ENCODE measurements at regions not wholly inside any gene's neighbourhood (a gene's known extent, or its start where the extent isn't known, plus 50 kb on each side); places are given as distances from the start of the nearest gene placed in this dataset.

DNA sequence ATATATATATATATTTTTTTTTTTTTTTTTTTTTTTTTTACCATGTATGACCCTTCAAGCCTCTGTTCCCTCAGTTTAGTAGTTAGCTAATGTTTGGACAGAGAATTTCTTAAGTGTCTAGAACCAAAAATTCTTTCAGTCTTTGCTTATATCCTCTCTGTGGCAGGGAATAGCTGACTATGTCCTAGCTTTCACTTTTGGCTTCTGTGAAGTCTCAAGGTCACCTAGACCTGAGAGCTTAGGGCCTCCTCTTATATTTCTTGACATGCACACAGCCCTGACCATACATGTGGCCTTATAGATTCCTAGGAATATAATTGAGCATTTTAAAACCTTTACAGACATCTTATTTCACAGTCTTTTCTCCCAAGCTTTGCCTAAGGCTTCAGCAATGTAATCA is 930.8 kb upstream of the CDH9 start:
- H3K36me3 Mint-ChIP-seq: no peaks in the 10 kb centered on the region
- no peak overlapping the region for H3K4me3 Mint-ChIP-seq
- DNase-seq: no peak
- no peaks in the 10 kb centered on the region for H3K27me3 Mint-ChIP-seq
- H3K4me1 Mint-ChIP-seq: no peaks in the 10 kb centered on the region
- peaks cover 2% of the 10 kb centered on the region for H3K9me3 Mint-ChIP-seq
- no peak for ATAC-seq (ENCODE audit: low read depth)
- no peak overlapping the region for H3K27ac Mint-ChIP-seq
- POLR2A ChIA-PET: no interaction called here

- Mint-ChIP-seq H3K4me3 (no peak overlapping the region), H3K4me1 (no peaks in the 10 kb centered on the region), H3K27ac (no peak overlapping the region), H3K27me3 (no peaks in the 10 kb centered on the region), H3K9me3 (peaks cover 16% of the 10 kb centered on the region), H3K36me3 (no peaks in the 10 kb centered on the region)
- no peak for ATAC-seq (ENCODE audit: low read depth)
- POLR2A ChIA-PET: no interaction called here
- no peak for DNase-seq
Measured at GRCh38 chr5:27963050-27963783, 924.8 kb upstream of the CDH9 start.

GRCh38 chr5:27962198-27962597 is 923.8 kb upstream of the CDH9 start:
- DNase-seq (no peak), ATAC-seq (ENCODE audit: low read depth) (no peak)
- POLR2A ChIA-PET: no interaction called here
- Mint-ChIP-seq H3K27me3 (no peaks in the 10 kb centered on the region), H3K4me1 (no peaks in the 10 kb centered on the region), H3K4me3 (no peak overlapping the region), H3K27ac (no peak overlapping the region), H3K9me3 (peaks cover 17% of the 10 kb centered on the region), H3K36me3 (no peaks in the 10 kb centered on the region)

- POLR2A ChIA-PET: no interaction called here
- H3K27me3 Mint-ChIP-seq: no peaks in the 10 kb centered on the region
- H3K36me3 Mint-ChIP-seq: no peaks in the 10 kb centered on the region
- no peak overlapping the region for H3K4me3 Mint-ChIP-seq
- H3K27ac Mint-ChIP-seq: no peak overlapping the region
- peaks cover 4% of the 10 kb centered on the region for H3K9me3 Mint-ChIP-seq
- no peaks in the 10 kb centered on the region for H3K4me1 Mint-ChIP-seq
- ATAC-seq (ENCODE audit: low read depth) (no peak), DNase-seq (no peak)
Measured at GRCh38 chr5:27947088-27947487, 908.7 kb upstream of the CDH9 start.

- DNase-seq: no peak
- no peak overlapping the region for H3K4me3 Mint-ChIP-seq
Measured at GRCh38 chr5:27944471-27944870, 906.1 kb upstream of the CDH9 start.

GRCh38 chr5:27938989-27939388 is 900.6 kb upstream of the CDH9 start:
- ATAC-seq (ENCODE audit: low read depth) (no peak), DNase-seq (no peak)
- POLR2A ChIA-PET: no interaction called here
- H3K27me3 Mint-ChIP-seq: no peaks in the 10 kb centered on the region
- no peak overlapping the region for H3K4me3 Mint-ChIP-seq
- no peaks in the 10 kb centered on the region for H3K4me1 Mint-ChIP-seq
- H3K27ac Mint-ChIP-seq: no peak overlapping the region
- no peaks in the 10 kb centered on the region for H3K36me3 Mint-ChIP-seq
- peaks cover 2% of the 10 kb centered on the region for H3K9me3 Mint-ChIP-seq

More at GRCh38 chr5:27944471-27944870, 906.1 kb upstream of the CDH9 start:
- ATAC-seq (ENCODE audit: low read depth): no peak
- Mint-ChIP-seq H3K36me3 (no peaks in the 10 kb centered on the region), H3K4me1 (no peaks in the 10 kb centered on the region), H3K27me3 (no peaks in the 10 kb centered on the region), H3K27ac (no peak overlapping the region), H3K9me3 (peaks cover 4% of the 10 kb centered on the region)
- POLR2A ChIA-PET: no interaction called here

DNA sequence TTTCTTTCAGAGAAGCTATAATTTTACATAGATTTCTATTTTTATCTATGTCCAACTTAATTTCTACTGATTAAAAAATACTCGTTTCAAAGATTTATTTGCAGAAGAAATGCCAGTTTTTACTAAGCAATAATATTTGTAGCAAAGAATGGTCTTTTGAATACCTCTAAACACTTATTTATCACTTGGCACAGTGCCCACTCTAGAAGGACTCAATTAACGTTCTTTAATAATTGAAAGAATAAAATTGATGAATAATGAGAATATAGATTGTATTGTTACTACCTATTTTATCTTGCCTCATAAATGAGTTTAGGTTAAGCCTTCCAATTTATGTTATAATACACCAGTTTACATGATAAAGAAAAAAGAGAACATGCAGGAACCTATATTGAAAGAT is 889.7 kb upstream of the CDH9 start:
- H3K4me1 Mint-ChIP-seq: no peaks in the 10 kb centered on the region
- H3K9me3 Mint-ChIP-seq: peaks cover 6% of the 10 kb centered on the region
- no peaks in the 10 kb centered on the region for H3K27me3 Mint-ChIP-seq
- H3K36me3 Mint-ChIP-seq: no peaks in the 10 kb centered on the region
- POLR2A ChIA-PET: no interaction called here
- DNase-seq (no peak), ATAC-seq (ENCODE audit: low read depth) (no peak)
- H3K27ac Mint-ChIP-seq: no peak overlapping the region
- H3K4me3 Mint-ChIP-seq: no peak overlapping the region

GRCh38 chr5:27911216-27911615 is 872.8 kb upstream of the CDH9 start:
- no peak overlapping the region for H3K4me3 Mint-ChIP-seq
- no peak for DNase-seq
- no peaks in the 10 kb centered on the region for H3K36me3 Mint-ChIP-seq
- no peak for ATAC-seq (ENCODE audit: low read depth)
- H3K4me1 Mint-ChIP-seq: no peaks in the 10 kb centered on the region
- peaks cover 11% of the 10 kb centered on the region for H3K9me3 Mint-ChIP-seq
- no peaks in the 10 kb centered on the region for H3K27me3 Mint-ChIP-seq
- no peak overlapping the region for H3K27ac Mint-ChIP-seq
- POLR2A ChIA-PET: no interaction called here

DNA sequence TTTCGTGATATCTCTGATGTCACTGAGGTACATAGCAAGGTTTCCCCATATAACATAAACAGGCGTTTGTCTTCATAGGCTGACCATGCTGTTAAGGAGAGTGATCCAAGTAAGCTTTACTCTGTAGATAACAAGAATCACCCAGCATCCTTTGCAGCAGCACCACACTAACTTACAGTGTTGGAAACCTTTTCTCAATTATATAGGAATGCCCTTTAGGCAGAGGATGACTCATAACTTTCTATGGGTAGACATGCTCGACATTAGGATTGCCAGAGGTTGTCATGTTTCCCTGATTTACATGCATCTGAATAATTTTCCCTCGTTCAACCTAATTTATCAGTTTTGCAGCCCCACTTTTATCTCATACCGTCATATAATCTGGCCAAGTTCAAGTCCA is 870.0 kb upstream of the CDH9 start:
- POLR2A ChIA-PET: no interaction called here
- Mint-ChIP-seq H3K36me3 (no peaks in the 10 kb centered on the region), H3K4me3 (no peak overlapping the region), H3K9me3 (peaks cover 8% of the 10 kb centered on the region), H3K27ac (no peak overlapping the region), H3K27me3 (no peaks in the 10 kb centered on the region), H3K4me1 (no peaks in the 10 kb centered on the region)
- ATAC-seq (ENCODE audit: low read depth) (no peak), DNase-seq (no peak)

- no peak for DNase-seq
- no peaks in the 10 kb centered on the region for H3K36me3 Mint-ChIP-seq
- no peak overlapping the region for H3K27ac Mint-ChIP-seq
- ATAC-seq (ENCODE audit: low read depth): no peak
- H3K27me3 Mint-ChIP-seq: no peaks in the 10 kb centered on the region
- no peak overlapping the region for H3K4me3 Mint-ChIP-seq
- H3K9me3 Mint-ChIP-seq: peaks cover 8% of the 10 kb centered on the region
- POLR2A ChIA-PET: no interaction called here
- no peaks in the 10 kb centered on the region for H3K4me1 Mint-ChIP-seq
Measured at GRCh38 chr5:27906931-27907601, 868.7 kb upstream of the CDH9 start.

GRCh38 chr5:27906481-27906880 is 868.1 kb upstream of the CDH9 start:
- no peak for ATAC-seq (ENCODE audit: low read depth)
- H3K36me3 Mint-ChIP-seq: no peaks in the 10 kb centered on the region

DNA sequence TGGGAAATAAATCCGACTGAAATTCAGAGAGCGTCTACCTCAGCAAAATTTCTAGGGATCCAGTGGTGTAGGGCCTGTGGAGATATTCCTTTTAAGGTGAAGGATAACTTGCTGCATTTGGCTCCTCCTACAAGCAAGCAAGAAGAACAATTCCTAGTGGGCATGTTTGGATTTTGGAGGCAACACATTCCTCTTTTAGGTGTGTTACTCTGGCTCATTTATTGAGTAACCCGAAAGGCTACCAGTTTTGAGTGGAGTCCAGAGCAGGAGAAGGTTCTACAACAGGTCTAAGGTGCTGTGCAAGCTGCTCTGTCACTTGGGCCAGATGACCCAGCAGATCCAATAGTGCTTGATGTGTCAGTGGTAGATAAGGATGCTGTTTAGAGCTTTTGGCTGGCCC is 862.4 kb upstream of the CDH9 start:
- POLR2A ChIA-PET: no interaction called here
- Mint-ChIP-seq H3K9me3 (peaks cover 9% of the 10 kb centered on the region), H3K4me1 (no peaks in the 10 kb centered on the region), H3K4me3 (no peak overlapping the region), H3K27me3 (no peaks in the 10 kb centered on the region), H3K27ac (no peak overlapping the region), H3K36me3 (no peaks in the 10 kb centered on the region)
- DNase-seq (no peak), ATAC-seq (ENCODE audit: low read depth) (no peak)

More at GRCh38 chr5:27906481-27906880, 868.1 kb upstream of the CDH9 start:
- no peaks in the 10 kb centered on the region for H3K4me1 Mint-ChIP-seq
- no peak overlapping the region for H3K4me3 Mint-ChIP-seq
- no peak for DNase-seq
- H3K27me3 Mint-ChIP-seq: no peaks in the 10 kb centered on the region
- POLR2A ChIA-PET: no interaction called here
- H3K27ac Mint-ChIP-seq: no peak overlapping the region
- H3K9me3 Mint-ChIP-seq: peaks cover 9% of the 10 kb centered on the region

- H3K27ac Mint-ChIP-seq: no peak overlapping the region
- H3K4me3 Mint-ChIP-seq: no peak overlapping the region
- peaks cover 17% of the 10 kb centered on the region for H3K9me3 Mint-ChIP-seq
- no peaks in the 10 kb centered on the region for H3K4me1 Mint-ChIP-seq
- no peaks in the 10 kb centered on the region for H3K27me3 Mint-ChIP-seq
- DNase-seq (no peak), ATAC-seq (ENCODE audit: low read depth) (no peak)
- H3K36me3 Mint-ChIP-seq: no peaks in the 10 kb centered on the region
- POLR2A ChIA-PET: no interaction called here
Measured at GRCh38 chr5:27876071-27876470, 837.7 kb upstream of the CDH9 start.

- no peaks in the 10 kb centered on the region for H3K27me3 Mint-ChIP-seq
- H3K4me3 Mint-ChIP-seq: no peak overlapping the region
- H3K9me3 Mint-ChIP-seq: peaks cover 17% of the 10 kb centered on the region
- H3K4me1 Mint-ChIP-seq: no peaks in the 10 kb centered on the region
- no peak overlapping the region for H3K27ac Mint-ChIP-seq
- no peaks in the 10 kb centered on the region for H3K36me3 Mint-ChIP-seq
- no peak for ATAC-seq (ENCODE audit: low read depth)
- POLR2A ChIA-PET: no interaction called here
- DNase-seq: no peak
Measured at GRCh38 chr5:27875148-27875547, 836.8 kb upstream of the CDH9 start.

All from activated naive CD8-positive, alpha-beta T cell treated with anti-CD3 and anti-CD28 coated beads, Interleukin-2, amount 10 ng/mL, durations not matched to agents 7 days and 5 days (primary cell).